ENCODE measurements at regions not wholly inside any gene's neighbourhood (a gene's known extent, or its start where the extent isn't known, plus 50 kb on each side); places are given as distances from the start of the nearest gene placed in this dataset.

- no peak for TF ChIP-seq CTCF (IDR thresholded peaks at IDR 0.05; ENCODE audit: insufficient read depth, low read length)
- no peak overlapping the region for H3K4me3 ChIP-seq (ENCODE audit: low read depth, low read length)
- no peak for DNase-seq (ENCODE audit: low read depth)
Measured at GRCh38 chr6:132081338-132081737, 130.2 kb upstream of the CCN2 start.

GRCh38 chr6:132079286-132079685, 128.1 kb upstream of the CCN2 start:
- no peak overlapping the region for H3K4me3 ChIP-seq (ENCODE audit: low read depth, low read length)
- DNase-seq (ENCODE audit: low read depth) = no peak
- TF ChIP-seq CTCF (IDR thresholded peaks at IDR 0.05; ENCODE audit: insufficient read depth, low read length) = no peak

GRCh38 chr6:132076452-132076851, 125.3 kb upstream of the CCN2 start:
- no peak for TF ChIP-seq CTCF (IDR thresholded peaks at IDR 0.05; ENCODE audit: insufficient read depth, low read length)

GRCh38 chr6:132072831-132073230, 121.7 kb upstream of the CCN2 start:
- TF ChIP-seq CTCF (IDR thresholded peaks at IDR 0.05; ENCODE audit: insufficient read depth, low read length) = no peak
- no peak overlapping the region for H3K4me3 ChIP-seq (ENCODE audit: low read depth, low read length)
- DNase-seq (ENCODE audit: low read depth) = peak; percentile 70

More at GRCh38 chr6:132076452-132076851, 125.3 kb upstream of the CCN2 start:
- H3K4me3 ChIP-seq (ENCODE audit: low read depth, low read length) = no peak overlapping the region
- no peak for DNase-seq (ENCODE audit: low read depth)

GRCh38 chr6:132072271-132072670, 121.1 kb upstream of the CCN2 start:
- no peak for TF ChIP-seq CTCF (IDR thresholded peaks at IDR 0.05; ENCODE audit: insufficient read depth, low read length)
- no peak for DNase-seq (ENCODE audit: low read depth)
- no peak overlapping the region for H3K4me3 ChIP-seq (ENCODE audit: low read depth, low read length)

GRCh38 chr6:132070356-132070755, 119.2 kb upstream of the CCN2 start:
- no peak overlapping the region for H3K4me3 ChIP-seq (ENCODE audit: low read depth, low read length)
- TF ChIP-seq CTCF (IDR thresholded peaks at IDR 0.05; ENCODE audit: insufficient read depth, low read length) = no peak
- DNase-seq (ENCODE audit: low read depth) = no peak

- no peak overlapping the region for H3K4me3 ChIP-seq (ENCODE audit: low read depth, low read length)
- TF ChIP-seq CTCF (IDR thresholded peaks at IDR 0.05; ENCODE audit: insufficient read depth, low read length) = no peak
- DNase-seq (ENCODE audit: low read depth) = peak; percentile 20
Measured at GRCh38 chr6:132068766-132069165, 117.6 kb upstream of the CCN2 start.
